HFFc6 (cell line): ENCODE measurements at regions not wholly inside any gene's neighbourhood (a gene's known extent, or its start where the extent isn't known, plus 50 kb on each side); places are given as distances from the start of the nearest gene placed in this dataset.

ENCODE experiments used
- DNase-seq: peaks from one replicate; pipeline ENCODE4 v3.0.0-alpha.2; 2018
- H3K27ac Mint-ChIP-seq: 2 replicates; pipeline ENCODE4 v1.8.0; 2020; ENCODE audit warnings: mild to moderate bottlenecking, mixed read lengths
- H3K27me3 Mint-ChIP-seq: 2 replicates; pipeline ENCODE4 v1.8.0; 2021; ENCODE audit warnings: mild to moderate bottlenecking, moderate library complexity, mixed read lengths; ENCODE audit not compliant: insufficient read depth
- H3K36me3 Mint-ChIP-seq: 2 replicates; pipeline ENCODE4 v1.8.0; 2021; ENCODE audit warnings: low read depth, mixed read lengths
- H3K4me1 Mint-ChIP-seq: 2 replicates; pipeline ENCODE4 v1.8.0; 2020; ENCODE audit warnings: low read depth, mixed read lengths
- H3K4me3 Mint-ChIP-seq: 2 replicates; pipeline ENCODE4 v1.8.0; 2020; ENCODE audit warnings: mild to moderate bottlenecking, moderate library complexity, mixed read lengths
- H3K9me3 Mint-ChIP-seq: 2 replicates; pipeline ENCODE4 v1.8.0; 2020; ENCODE audit warnings: mild to moderate bottlenecking, mixed read lengths
- CTCF ChIP-seq: fragments of 200-600 bp; sonication (generic); IDR thresholded peaks from 2 replicates; pipeline ENCODE4 v1.5.0; 2021; ENCODE audit warnings: antibody characterized with exemption, mild to moderate bottlenecking

DNA sequence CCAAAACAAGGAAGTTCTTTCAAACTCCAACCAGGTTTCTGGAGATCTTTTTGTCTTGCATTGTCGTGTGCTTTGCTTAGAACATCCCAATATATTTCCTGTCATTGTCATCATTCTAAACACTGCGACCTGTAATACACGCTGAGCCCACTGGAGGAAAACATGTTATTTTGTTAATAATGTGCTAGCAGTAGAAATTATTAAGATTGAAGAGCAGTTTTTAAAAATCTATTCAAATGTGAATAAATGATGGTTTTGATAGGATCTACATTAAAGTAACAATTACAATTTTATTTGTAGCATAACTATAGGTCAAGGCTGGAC, 268.5 kb downstream of the PTPRC start:
- H3K4me1 Mint-ChIP-seq: peaks cover 72% of the 10 kb centered on the region

DNA sequence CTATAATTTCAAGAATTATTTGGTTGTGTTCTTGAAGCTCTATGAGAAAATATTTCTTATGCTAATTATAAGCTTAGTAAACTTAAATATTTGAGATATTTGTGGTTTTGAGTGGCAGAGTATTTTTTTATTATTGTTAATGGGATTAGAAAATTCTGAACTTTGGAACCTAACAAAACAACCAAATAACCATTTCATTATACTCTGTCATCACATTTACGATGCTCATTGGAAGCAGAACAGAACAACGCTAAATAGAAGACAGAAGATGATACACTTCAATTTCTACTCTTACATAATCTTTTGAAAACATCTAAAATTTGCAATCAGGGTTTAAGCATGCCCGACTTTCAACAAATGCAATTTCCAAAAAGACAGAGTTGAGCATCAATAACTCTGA, 270.2 kb downstream of the PTPRC start:
- peaks cover 44% of the 10 kb centered on the region for H3K36me3 Mint-ChIP-seq
- H3K27me3 Mint-ChIP-seq: no peaks in the 10 kb centered on the region
- H3K9me3 Mint-ChIP-seq: no peaks in the 10 kb centered on the region
- no peak overlapping the region for H3K4me3 Mint-ChIP-seq
- TF ChIP-seq CTCF: no peak
- no peak for DNase-seq
- H3K27ac Mint-ChIP-seq: no peak overlapping the region
- H3K4me1 Mint-ChIP-seq: peaks cover 72% of the 10 kb centered on the region

More for the DNA sequence above, 268.5 kb downstream of the PTPRC start:
- no peak overlapping the region for H3K4me3 Mint-ChIP-seq
- DNase-seq: no peak
- TF ChIP-seq CTCF: 0 out of 2 replicates have a peak, but pooled peaks have one; percentile 11
- no peaks in the 10 kb centered on the region for H3K9me3 Mint-ChIP-seq
- H3K27me3 Mint-ChIP-seq: no peaks in the 10 kb centered on the region
- no peak overlapping the region for H3K27ac Mint-ChIP-seq
- H3K36me3 Mint-ChIP-seq: peaks cover 44% of the 10 kb centered on the region

DNA sequence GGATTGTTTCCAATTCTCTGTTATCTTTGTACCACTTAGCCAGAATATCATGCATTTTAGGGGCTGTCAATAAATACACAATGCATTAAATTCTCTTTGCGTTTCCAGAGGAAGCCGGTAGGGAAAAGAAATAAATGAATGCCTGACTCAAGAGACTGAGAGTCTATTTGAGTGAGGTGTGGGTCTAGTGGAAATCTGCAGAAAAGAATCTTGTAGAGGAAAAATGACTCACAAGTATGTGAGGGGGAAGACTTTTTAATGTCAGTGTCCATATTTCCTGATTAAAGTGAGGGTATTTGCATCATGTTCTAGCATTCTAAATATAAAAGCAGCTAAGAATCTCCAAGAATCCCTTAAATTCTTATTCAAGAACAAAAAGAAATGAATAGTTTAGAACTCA, 271.1 kb downstream of the PTPRC start:
- Mint-ChIP-seq H3K27me3 (no peaks in the 10 kb centered on the region), H3K4me3 (peak overlapping the region; percentile 43), H3K27ac (peak overlapping the region; percentile 16), H3K36me3 (peaks cover 45% of the 10 kb centered on the region), H3K9me3 (no peaks in the 10 kb centered on the region), H3K4me1 (peaks cover 70% of the 10 kb centered on the region)
- TF ChIP-seq CTCF: peak; percentile 19; the same call in 1 of the 2 replicates
- DNase-seq: peak; percentile 42

DNA sequence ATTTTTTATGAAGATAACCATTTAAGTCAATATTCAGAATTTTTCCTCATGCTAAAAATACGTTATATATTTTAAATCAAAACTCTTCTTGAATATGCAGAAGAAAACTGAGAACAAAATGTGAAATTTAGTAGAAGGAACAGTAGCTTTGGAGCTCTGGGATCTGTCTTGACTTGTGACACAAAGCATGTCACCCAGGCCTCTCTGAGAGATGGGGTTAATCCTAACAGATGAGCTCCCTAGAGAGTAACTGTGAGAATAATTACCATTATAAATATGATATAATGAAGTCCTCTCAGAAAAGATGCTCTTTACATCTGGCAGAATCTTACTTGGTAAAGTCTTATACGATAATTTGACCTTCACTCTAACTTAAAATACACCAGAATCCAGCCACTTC, 272.0 kb downstream of the PTPRC start:
- H3K4me3 Mint-ChIP-seq: no peak overlapping the region
- peaks cover 47% of the 10 kb centered on the region for H3K36me3 Mint-ChIP-seq
- no peaks in the 10 kb centered on the region for H3K27me3 Mint-ChIP-seq
- H3K27ac Mint-ChIP-seq: no peak overlapping the region
- H3K4me1 Mint-ChIP-seq: peaks cover 72% of the 10 kb centered on the region
- TF ChIP-seq CTCF: no peak
- H3K9me3 Mint-ChIP-seq: no peaks in the 10 kb centered on the region
- DNase-seq: no peak

DNA sequence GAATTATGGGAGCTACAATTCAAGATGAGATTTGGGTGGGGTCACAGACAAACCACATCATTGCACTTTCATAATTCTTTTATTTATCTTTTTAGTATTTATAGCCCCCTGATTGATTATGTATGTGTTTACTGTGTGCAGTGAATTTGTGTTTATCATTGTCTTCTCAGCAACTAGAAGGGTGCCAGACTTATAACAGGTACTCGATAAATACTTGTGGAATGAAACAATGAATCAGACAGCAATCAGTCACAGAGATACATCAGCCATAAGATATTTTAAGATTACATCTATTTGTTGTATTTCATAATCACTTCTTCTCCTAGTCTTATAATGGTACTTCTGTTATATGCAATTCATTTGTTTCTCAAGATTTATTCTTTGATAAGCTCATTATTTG, 273.2 kb downstream of the PTPRC start:
- DNase-seq: no peak
- Mint-ChIP-seq H3K27me3 (no peaks in the 10 kb centered on the region), H3K9me3 (no peaks in the 10 kb centered on the region), H3K27ac (no peak overlapping the region), H3K4me1 (peaks cover 76% of the 10 kb centered on the region), H3K36me3 (peaks cover 42% of the 10 kb centered on the region), H3K4me3 (no peak overlapping the region)
- no peak for TF ChIP-seq CTCF

DNA sequence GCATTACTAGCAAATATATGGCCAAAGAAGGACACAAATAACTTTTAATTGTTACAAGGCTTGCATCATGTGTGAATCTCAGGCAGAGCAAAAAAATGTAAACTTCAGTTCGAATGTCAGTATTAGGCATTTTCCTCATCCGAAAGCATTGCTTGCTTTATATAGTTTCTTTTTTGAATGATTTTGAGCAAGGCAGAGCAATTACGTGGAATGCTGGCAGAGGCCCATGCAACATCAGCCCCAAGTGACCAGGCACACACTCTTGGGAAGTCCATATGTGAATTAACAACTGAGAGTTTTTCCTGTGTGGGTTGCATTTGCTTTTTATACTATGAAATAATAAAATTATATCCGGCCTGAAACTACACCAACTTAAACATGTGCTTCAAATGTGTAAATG, 274.8 kb downstream of the PTPRC start:
- Mint-ChIP-seq H3K4me1 (peaks cover 93% of the 10 kb centered on the region), H3K9me3 (no peaks in the 10 kb centered on the region), H3K4me3 (peak overlapping the region; percentile 58), H3K36me3 (peaks cover 39% of the 10 kb centered on the region), H3K27me3 (no peaks in the 10 kb centered on the region), H3K27ac (peak overlapping the region; percentile 59)
- DNase-seq: peak; percentile 26
- TF ChIP-seq CTCF: no peak
